ENCODE measurements at regions not wholly inside any gene's neighbourhood (a gene's known extent, or its start where the extent isn't known, plus 50 kb on each side); places are given as distances from the start of the nearest gene placed in this dataset.
"Not testable (repeated sequence)": the region's sequence is repeated elsewhere in the genome, so short reads cannot be mapped to it uniquely, and the experiment has no call there.

DNA sequence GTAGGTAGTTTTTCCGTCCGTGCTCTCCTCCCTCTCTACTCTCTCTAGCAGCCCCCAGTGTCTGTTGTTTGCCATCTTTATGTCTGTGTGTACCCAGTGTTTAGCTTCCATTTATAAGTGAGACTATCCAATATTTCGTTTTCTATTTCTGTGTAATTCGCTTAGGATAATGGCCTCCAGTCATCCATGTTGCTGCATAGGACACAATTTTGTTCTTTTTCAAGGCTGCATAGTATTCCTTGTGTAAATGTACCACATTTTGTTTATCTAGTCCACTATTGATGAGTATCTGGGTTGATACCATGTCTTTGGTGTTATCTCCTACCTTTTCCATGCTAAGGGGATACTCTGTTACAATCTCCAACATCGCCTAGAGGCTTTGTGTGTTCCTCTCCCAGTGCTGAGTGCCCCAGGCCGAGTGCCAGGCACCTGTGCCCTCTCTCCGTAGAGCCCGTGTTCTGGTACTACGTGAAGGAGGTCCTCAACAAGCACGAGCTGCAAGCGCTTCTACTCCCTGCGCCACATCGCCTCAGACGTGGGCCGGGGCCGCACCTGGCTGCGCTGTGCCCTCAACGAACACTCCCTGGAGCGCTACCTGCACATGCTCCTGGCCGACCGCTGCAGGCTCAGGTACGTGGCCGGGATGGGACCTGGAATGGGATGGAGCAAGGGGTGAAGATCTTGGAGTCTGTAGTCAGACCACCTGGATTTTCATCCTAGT, 51.0 kb downstream of the NPIPB11 start:
- H3K4me3 ChIP-seq (ENCODE audit: control insufficient read depth, low read depth, low read length); DNase-seq (ENCODE audit: low read depth): not testable (repeated sequence)

DNA sequence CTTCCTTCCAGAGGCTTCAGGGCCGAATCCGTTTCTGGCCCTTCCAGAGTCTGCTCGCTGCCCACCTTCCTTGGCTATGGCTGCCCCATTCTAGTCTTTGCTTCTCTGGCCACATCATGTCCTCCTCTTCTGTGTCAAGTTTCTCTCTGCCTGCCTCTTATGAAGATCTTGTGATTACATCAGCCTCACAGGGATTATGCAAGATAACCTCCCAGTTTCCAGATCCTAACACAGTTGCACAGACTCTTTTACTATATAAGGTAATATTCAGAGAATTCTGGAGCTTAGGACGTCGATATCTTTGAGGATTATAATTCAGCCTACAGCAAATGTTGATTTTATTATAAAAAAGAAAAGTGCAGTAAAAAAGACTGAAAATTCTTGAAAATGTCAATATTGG, 52.1 kb downstream of the NPIPB11 start:
- H3K4me3 ChIP-seq (ENCODE audit: control insufficient read depth, low read depth, low read length); DNase-seq (ENCODE audit: low read depth): not testable (repeated sequence)

DNA sequence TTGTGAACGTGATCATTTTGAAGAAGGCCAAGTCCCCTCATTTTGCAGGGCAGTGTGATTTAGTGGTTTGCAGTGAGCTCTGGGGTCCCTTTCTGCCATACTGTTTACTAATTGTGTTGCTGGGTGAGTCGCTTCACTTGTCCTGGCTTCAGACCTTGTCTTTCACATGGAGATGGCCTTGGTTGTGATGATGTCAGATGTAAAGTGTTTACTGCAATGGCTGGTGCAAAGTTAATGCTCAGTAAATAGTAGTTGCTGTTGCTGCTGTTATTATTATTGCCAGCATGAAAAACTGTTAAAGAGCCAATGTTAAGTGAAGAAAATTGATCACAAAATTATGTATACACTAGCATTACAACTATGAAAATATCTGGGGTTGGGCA, 53.9 kb downstream of the NPIPB11 start:
- peak; percentile 1 for DNase-seq (ENCODE audit: low read depth)
- not testable (repeated sequence) for H3K4me3 ChIP-seq (ENCODE audit: control insufficient read depth, low read depth, low read length)

DNA sequence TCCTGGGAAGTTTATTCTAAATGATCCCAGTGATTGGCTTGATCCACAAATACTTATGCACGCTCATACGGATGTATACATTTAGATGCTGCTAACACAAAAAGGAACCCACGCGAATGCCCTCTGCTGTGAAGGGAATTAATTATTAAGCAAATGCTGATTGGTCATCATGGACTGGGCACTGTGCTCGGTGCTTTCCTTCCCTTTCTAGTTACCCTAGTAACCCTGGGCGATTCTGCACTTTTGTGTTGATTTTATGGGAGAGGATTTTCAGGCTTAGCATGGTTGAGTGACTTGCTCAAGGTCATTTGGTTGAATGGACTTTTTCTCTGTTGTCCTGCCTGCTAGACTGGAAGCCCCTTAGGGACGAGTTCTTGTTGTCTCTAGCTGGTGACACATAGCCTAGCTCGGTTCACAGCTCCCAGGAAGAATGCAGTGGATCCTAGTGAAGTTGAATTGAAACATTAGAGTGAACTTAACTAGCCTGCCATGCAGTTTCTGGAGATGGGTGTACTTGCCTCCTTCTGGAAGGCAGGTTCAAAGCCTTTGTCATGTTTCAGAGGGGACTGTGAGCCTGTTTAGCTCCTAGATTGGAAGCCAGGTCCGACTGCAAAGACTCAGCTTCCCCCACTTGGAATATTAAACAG, 54.4 kb downstream of the NPIPB11 start:
- not testable (repeated sequence) for DNase-seq (ENCODE audit: low read depth); H3K4me3 ChIP-seq (ENCODE audit: control insufficient read depth, low read depth, low read length)

DNA sequence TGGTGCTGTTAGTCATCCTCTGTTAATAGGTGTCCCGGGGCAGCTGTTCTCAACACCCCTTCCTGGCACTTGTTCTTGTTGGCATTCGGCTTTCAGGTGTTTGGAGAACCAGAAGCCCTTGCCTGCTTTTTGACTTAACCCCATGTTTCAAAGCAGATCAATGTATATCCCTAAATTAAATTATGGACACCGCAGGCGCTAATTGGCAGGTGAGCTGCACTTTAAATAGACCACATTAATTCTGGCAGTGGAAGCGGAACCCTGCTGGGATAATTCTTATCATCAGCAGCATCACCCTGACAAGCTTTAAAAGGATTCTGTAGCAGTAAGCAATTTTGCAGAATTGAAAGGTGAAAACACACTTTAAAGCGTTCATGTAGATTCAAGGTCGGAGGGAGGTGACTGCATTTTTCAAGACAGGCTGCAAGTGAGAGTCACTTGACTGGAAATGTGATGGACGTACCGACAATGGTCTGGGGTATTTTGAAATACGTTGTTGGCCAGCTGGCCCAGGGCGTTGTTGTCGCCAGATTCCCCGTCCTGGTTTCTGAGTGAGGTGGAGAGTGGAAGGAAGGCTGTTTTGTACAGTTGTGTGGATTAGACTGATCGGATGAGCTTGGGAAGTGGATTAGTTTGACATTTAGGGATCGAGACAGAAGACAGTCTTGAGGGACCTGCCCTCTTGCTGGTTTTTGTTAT, 55.1 kb downstream of the NPIPB11 start:
- not testable (repeated sequence) for DNase-seq (ENCODE audit: low read depth)

DNA sequence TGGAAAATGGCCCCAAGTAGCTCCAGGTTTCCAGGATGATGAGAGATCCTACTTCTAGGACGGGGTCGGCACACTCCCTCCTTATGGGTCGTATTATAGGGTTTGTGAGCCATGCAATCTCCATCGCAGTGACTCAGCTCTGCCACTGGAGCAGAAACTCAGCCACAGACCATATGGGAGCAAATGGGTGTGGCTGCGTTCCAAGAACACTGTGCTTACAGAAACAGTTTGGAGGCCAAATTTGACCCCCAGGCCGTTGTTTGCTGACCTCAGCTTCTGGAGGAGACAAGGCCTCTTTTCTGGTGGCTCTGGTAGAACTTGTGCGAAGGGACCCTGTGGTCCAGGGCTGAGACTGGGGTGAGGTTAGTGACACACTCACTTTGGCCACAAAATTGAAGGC, 56.5 kb downstream of the NPIPB11 start:
- not testable (repeated sequence) for H3K4me3 ChIP-seq (ENCODE audit: control insufficient read depth, low read depth, low read length)
- DNase-seq (ENCODE audit: low read depth): peak; percentile 96

More for the DNA sequence above, 55.1 kb downstream of the NPIPB11 start:
- not testable (repeated sequence) for H3K4me3 ChIP-seq (ENCODE audit: control insufficient read depth, low read depth, low read length)

DNA sequence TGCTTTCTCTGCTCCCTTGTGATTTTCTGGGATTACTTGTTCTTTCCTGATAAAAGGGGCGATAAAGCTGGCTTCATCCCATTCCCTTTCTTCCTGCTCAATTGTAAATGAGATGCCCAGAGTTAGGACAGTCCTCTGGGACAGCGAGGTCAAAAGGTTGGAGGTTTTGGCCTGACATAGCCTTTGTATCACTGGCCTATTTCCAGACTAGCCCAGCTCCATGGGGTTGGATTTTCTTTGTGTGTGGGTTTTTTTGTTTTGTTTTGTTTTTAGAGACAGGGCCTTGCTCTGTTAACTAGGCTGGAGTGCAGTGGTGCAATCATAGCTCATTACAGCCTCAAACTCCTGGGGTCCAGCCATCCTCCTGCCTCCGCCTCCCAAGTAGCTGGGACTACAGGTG, 57.8 kb downstream of the NPIPB11 start:
- not testable (repeated sequence) for H3K4me3 ChIP-seq (ENCODE audit: control insufficient read depth, low read depth, low read length)
- peak; percentile 3 for DNase-seq (ENCODE audit: low read depth)

DNA sequence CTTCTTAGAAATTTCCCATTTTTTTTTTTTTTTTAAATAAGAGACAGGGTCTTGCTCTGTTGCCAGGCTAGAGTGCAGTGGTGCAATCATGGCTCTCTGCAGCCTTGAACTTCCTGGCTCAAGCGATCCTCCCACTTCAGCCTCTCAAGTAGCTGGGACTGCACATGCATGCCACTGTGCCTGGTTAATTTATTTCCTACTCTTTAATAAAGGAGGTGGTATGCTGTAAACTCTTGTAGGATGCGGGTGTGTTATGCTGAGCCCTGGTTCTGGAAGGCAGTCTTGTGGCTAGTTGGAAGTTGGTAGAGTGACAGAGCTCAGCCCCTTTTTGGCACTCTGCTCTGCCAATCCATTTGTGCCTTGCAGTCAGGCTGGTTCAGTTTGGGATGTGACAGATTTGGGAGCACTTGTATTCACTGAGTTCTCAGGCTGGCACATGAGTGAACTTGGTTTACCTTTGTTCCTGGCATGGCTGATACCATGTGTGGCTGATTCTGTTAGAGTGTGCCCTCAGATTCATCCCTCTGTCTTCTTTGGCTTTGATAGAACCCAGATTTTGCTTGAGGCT, 58.3 kb downstream of the NPIPB11 start:
- H3K4me3 ChIP-seq (ENCODE audit: control insufficient read depth, low read depth, low read length); DNase-seq (ENCODE audit: low read depth): not testable (repeated sequence)

DNA sequence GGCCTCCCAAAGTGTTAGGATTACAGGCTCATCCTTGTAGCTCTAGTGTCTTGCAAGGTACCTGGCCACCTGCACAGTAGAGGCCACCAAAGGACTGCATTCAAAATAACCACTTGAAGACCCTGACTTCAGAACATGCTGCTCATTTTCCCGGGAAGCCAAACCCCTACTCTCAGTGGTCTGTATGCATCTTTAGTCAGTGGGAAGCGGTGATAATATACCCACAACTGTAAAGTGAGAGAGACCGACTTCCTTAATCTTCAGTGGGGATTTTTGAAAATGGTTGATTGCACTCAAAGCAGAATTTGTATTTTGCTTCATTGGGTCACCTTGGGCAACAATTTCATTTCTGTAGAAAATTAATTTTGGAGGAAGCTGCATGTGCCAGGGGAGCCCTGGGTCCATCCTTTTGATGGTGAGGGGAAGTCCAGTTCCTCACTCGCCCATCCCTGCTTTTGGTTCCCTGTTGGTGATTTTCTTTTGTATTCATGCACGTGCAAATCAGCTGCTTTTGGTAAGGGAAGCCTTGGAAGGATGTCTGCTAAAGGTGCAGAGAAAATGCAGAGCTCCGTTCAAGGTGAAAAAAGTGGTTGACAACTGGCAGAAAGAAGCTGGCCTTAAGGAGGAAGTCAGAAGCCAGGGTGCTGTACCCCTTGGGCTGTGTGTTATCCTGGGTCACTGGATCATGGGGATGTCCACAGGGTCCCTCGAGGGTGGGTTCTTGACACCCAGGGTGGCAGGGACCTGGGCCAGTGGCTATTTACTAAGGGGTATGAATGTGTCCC, 59.5 kb downstream of the NPIPB11 start:
- not testable (repeated sequence) for H3K4me3 ChIP-seq (ENCODE audit: control insufficient read depth, low read depth, low read length); DNase-seq (ENCODE audit: low read depth)

DNA sequence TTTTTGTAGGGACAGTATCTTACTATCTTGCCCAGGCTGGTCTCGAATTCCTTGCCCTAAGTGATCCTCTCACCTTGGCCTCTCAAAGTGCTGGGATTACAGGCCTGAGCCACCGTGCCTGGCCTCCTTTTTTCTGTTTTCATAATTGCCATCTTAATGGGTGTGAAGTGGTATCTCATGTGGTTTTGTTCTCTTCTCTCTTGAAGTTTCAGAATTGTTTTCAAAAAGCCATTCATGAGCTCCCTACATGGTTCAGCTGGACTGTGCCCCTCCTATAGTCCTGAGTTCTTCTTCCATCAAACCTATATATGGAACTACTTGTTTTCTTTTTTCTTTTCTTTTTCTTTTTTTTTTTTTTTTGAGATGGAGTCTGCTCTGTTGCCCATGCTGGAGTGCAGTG, 60.3 kb downstream of the NPIPB11 start:
- H3K4me3 ChIP-seq (ENCODE audit: control insufficient read depth, low read depth, low read length); DNase-seq (ENCODE audit: low read depth): not testable (repeated sequence)

DNA sequence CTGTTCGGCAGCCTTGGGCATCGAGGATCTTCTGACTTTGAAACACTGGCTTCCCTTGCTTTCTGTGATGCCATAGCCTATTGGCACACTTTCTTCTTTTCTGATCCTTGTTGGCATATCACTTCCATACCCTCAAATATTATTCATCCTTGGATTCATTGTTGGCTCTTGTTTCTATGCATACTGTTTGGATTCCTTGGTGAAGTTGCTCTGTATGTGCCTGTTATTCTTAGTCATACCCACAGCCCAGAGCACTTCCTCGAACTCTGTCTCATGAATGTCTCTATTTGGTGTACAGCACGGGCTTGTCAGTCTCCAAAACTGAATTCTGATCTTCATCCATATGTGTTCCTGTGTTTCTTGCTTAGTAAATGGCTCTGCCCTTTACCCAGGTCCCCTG, 63.6 kb downstream of the NPIPB11 start:
- H3K4me3 ChIP-seq (ENCODE audit: control insufficient read depth, low read depth, low read length); DNase-seq (ENCODE audit: low read depth): not testable (repeated sequence)

DNA sequence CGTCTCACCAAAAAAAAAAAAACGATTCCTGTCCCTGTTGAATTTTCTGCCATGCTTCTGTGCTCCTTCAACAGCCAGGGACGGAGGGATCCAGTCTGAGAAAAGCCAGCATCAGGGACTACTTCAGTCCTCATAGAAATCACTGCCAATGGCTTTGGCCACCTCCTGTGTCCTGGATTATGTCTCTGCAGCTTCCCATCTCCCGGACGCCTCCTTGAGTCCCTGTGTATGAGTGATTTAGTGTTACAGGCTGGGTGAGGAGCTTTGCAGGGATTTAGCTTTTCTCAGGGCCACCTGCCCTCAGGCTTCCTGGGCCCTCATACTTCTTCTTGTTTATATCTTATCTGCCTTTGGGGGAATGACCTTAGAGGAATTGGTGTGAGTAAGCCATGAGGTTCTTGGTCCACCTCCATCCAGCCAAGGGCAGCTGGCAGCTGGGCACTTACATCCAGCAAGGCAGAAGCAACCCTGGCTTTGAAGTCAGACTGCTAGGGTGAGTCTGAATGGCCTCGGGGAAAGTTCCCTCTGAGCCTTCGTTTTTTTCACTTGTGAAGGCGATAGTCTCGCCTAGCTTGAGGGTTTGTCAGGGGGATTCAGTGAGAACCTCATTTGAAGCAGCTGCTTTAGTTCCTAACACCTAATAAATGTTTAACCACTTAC, 65.6 kb downstream of the NPIPB11 start:
- not testable (repeated sequence) for DNase-seq (ENCODE audit: low read depth); H3K4me3 ChIP-seq (ENCODE audit: control insufficient read depth, low read depth, low read length)

DNA sequence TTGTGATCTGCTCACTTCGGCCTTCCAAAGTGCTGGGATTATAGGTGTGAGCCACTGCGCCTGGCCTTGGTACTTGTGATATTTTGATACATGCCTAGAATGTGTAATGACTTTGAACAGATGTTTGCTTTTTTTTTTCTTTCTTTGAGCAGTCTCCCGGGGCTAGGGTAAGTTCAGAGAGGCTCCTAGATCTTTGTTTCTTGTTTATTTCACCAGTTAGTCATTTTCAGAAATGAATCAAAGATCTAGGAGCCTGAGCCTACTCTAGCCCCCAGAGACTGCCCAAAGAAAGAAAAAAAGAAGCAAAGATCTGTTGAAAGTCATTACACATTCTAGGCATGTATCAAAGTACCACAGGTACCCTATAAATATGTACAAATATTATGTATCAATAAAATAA, 66.3 kb downstream of the NPIPB11 start:
- peak; percentile 25 for DNase-seq (ENCODE audit: low read depth)
- not testable (repeated sequence) for H3K4me3 ChIP-seq (ENCODE audit: control insufficient read depth, low read depth, low read length)

DNA sequence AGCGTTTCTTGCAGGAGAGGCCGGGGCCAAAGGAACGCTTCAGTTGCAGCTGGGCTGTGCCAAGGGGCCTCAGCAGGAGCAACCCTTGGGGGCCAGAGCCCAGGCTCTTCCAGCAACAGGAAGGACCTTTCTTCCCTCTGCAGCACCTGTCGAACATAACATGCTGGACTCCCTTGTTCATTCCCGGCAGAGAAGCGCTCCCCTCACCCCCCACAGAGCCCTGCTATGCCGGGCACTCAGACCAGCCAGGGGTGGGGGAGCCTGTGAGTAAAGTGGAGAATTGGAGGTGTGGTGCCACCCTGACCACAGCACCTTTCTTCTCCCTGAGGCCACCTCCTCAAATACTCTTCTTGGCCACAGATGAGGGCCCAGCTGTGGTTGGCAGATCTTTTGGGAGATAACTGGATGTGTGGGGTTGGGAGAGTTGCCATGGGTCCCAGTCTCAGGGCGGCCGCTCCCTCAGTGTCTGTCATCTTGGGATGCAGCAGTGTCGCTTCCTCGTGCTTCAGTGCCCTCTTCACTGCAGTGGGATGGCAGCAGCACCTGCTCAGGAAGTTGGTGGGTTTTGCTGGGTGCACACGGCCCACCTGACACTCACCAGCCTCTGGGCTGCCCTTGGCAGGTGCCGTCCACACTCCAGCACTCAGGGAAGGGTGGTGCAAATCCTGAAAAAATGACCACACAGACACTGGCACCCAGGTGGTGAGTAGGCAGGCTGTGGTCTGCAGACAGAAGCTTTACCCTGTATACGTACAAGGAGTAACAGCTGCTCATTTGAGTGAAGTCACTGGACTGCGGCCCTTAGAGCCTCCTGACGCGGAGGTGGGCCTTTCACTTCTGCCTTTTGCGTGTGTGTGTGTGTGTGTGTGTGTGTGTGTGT, 67.5 kb downstream of the NPIPB11 start:
- not testable (repeated sequence) for H3K4me3 ChIP-seq (ENCODE audit: control insufficient read depth, low read depth, low read length); DNase-seq (ENCODE audit: low read depth)

DNA sequence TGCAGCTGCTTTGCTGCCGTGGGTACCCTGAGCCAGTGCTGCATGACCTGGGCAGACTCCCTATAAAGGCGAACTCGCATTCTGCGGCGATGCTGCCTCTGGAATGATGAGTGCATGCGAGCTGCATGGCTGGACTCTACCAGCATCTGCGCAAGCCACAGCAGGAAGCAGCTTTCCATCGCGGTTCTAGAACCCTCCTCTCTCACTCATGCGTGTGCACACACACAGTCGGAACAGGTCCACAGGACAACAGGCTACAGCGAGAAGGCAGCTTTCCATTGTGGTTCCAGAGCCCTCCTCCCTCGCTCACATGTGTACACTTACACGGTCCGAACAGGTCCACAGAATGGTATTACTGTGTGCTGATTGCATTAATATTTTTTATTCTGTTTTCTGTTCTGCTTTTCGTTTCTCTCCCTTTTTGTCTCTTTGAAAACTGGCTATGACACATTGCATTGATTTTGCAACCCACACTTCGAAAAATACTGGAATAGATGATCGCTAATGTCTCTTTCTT, 69.1 kb downstream of the NPIPB11 start:
- not testable (repeated sequence) for H3K4me3 ChIP-seq (ENCODE audit: control insufficient read depth, low read depth, low read length); DNase-seq (ENCODE audit: low read depth)

DNA sequence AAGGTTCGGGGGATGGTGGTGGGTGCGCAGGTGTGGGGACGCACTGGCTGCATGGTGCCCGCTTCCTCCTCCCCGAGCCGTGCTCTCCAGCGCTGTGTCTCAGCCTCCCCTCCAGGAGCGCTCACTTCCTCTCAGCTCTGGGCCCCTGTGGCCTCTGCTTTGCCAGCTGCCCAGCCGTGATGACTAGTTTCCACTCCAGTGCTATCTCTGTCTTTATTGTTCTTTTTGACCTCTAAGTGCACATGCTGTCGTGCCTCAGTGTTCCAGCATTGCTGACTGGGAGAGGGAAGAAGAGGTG, 71.0 kb downstream of the NPIPB11 start:
- not testable (repeated sequence) for H3K4me3 ChIP-seq (ENCODE audit: control insufficient read depth, low read depth, low read length); DNase-seq (ENCODE audit: low read depth)

All from fibroblast of mammary gland (primary cell).